Osteoblast (primary cell): ENCODE measurements at regions not wholly inside any gene's neighbourhood (a gene's known extent, or its start where the extent isn't known, plus 50 kb on each side); places are given as distances from the start of the nearest gene placed in this dataset.
"Not testable (repeated sequence)": the region's sequence is repeated elsewhere in the genome, so short reads cannot be mapped to it uniquely, and the experiment has no call there.

Experiments
- DNase-seq: peaks from one replicate; pipeline ENCODE4 v3.0.0; 2011; ENCODE audit warnings: low spot score, mixed read lengths; ENCODE audit not compliant: insufficient read length; ENCODE audit errors: missing footprints
- H2AFZ ChIP-seq: 2 replicates; pipeline ENCODE4 v1.6.0; 2011; ENCODE audit warnings: mild to moderate bottlenecking, low read length
- H3K27ac ChIP-seq: 2 replicates; pipeline ENCODE4 v1.5.1; 2011; ENCODE audit warnings: mild to moderate bottlenecking, low read depth, low read length, moderate library complexity
- H3K27me3 ChIP-seq: 2 replicates; pipeline ENCODE4 v1.6.0; 2012; ENCODE audit warnings: mild to moderate bottlenecking, control low read depth, inconsistent platforms, low read length, moderate library complexity; ENCODE audit not compliant: insufficient read depth
- H3K36me3 ChIP-seq: 2 replicates; pipeline ENCODE4 v1.5.1; 2011; ENCODE audit warnings: mild to moderate bottlenecking, low read length, control low read depth, moderate library complexity; ENCODE audit not compliant: insufficient read depth
- H3K4me1 ChIP-seq: 2 replicates; pipeline ENCODE4 v1.5.1; 2011; ENCODE audit warnings: mild to moderate bottlenecking, low read length, control low read depth, moderate library complexity; ENCODE audit not compliant: insufficient read depth
- H3K4me2 ChIP-seq: 2 replicates; pipeline ENCODE4 v1.6.0; 2011; ENCODE audit warnings: mild to moderate bottlenecking, low read length; ENCODE audit not compliant: insufficient read depth
- H3K4me3 ChIP-seq: fragments of 200-600 bp; sonication (generic); 3 replicates; pipeline ENCODE4 v1.5.1; 2012; ENCODE audit warnings: mild to moderate bottlenecking, low read length, inconsistent platforms; ENCODE audit not compliant: insufficient read depth
- H3K79me2 ChIP-seq: 2 replicates; pipeline ENCODE4 v1.6.0; 2012; ENCODE audit warnings: mild to moderate bottlenecking, low read length, control low read depth, inconsistent platforms; ENCODE audit not compliant: insufficient read depth
- H3K9me3 ChIP-seq: 2 replicates; pipeline ENCODE4 v1.5.1; 2011; ENCODE audit warnings: low read depth, low read length, control low read depth
- H4K20me1 ChIP-seq: 2 replicates; pipeline ENCODE4 v1.6.0; 2012; ENCODE audit warnings: mild to moderate bottlenecking, low read length, control low read depth; ENCODE audit not compliant: insufficient read depth
- TF ChIP-seq, protein P1 (sequence below): IDR thresholded peaks from 2 replicates; pipeline ENCODE4 v1.5.1; 2011; ENCODE audit warnings: mild to moderate bottlenecking, low read depth, low read length, moderate library complexity; ENCODE audit errors: extremely low read depth

DNA sequence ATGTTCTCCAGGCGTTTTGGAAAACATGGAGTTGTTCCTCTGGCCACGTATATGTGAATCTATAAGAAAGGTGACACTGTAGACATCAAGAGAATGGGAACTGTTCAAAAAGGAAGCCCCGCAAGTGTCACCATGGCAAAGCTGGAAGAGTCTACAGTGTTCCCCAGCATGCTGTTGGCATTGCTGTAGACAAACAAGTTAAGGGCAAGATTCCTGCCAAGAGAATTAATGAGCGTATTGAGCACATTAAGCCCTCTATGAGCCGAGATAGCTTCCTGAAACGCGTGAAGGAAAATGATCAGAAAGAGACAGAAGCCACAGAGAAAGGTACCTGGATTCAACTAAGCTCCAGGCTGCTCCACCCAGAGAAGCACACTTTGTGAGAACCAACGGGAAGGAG, 92.5 kb upstream of the EIF5 start:
- no peak for DNase-seq
- Histone ChIP-seq H3K27ac (no peak overlapping the region), H4K20me1 (no peaks in the 10 kb centered on the region), H3K9me3 (no peaks in the 10 kb centered on the region), H3K27me3 (peaks cover 11% of the 10 kb centered on the region), H3K4me1 (no peaks in the 10 kb centered on the region), H3K36me3 (no peaks in the 10 kb centered on the region), H3K4me2 (no peak overlapping the region), H3K4me3 (no peak overlapping the region), H3K79me2 (no peaks in the 10 kb centered on the region), H2AFZ (no peak overlapping the region)
- TF ChIP-seq, protein P1, sequence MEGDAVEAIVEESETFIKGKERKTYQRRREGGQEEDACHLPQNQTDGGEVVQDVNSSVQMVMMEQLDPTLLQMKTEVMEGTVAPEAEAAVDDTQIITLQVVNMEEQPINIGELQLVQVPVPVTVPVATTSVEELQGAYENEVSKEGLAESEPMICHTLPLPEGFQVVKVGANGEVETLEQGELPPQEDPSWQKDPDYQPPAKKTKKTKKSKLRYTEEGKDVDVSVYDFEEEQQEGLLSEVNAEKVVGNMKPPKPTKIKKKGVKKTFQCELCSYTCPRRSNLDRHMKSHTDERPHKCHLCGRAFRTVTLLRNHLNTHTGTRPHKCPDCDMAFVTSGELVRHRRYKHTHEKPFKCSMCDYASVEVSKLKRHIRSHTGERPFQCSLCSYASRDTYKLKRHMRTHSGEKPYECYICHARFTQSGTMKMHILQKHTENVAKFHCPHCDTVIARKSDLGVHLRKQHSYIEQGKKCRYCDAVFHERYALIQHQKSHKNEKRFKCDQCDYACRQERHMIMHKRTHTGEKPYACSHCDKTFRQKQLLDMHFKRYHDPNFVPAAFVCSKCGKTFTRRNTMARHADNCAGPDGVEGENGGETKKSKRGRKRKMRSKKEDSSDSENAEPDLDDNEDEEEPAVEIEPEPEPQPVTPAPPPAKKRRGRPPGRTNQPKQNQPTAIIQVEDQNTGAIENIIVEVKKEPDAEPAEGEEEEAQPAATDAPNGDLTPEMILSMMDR, result no peak

DNA sequence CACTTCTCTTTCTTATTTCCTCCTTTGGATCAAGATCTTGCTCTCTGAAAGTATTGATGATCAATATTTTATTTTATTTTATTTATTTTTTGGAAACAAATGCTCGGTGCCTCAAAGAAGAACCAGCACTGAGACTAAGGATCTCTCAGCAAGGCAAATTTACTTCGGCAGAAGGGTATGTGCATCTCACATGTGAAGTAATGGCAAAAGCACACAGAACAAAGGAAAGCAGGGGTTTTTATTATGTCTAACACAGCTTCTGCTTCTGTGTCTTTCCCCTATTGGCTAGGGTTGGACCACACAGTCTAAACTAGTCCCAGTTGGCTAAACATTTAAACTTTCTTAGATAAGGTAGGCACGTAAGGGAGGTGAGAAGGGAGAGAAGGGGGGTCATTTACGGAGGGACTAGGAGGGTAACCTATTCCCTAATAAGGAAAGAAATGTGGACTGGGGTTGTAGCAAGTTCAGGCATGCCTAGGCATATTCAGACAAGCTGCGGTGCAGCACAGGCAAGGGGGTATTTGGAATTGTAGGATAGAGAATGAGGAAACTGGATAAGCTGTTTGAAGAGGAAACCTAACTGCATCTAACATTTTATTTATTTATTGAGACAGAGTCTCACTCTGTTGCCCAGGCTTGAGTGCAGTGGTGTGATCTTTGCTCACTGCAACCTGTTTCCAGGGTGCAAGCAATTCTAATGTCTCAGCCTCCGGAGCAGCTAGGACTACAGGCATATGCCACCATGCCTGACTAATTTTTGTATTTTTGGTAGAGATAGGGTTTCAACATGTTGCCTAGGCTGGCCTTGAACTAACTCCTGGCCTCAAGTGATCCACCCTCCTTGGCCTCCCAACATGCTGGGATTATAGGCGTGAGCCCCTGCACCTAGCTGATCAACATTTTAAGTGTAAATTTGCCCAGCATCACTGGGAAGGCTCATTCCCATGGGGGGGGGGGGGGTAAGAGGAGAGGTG, 90.0 kb upstream of the EIF5 start:
- H3K4me2 ChIP-seq, result no peak overlapping the region
- no peak overlapping the region for H3K27ac ChIP-seq
- DNase-seq, result no peak

DNA sequence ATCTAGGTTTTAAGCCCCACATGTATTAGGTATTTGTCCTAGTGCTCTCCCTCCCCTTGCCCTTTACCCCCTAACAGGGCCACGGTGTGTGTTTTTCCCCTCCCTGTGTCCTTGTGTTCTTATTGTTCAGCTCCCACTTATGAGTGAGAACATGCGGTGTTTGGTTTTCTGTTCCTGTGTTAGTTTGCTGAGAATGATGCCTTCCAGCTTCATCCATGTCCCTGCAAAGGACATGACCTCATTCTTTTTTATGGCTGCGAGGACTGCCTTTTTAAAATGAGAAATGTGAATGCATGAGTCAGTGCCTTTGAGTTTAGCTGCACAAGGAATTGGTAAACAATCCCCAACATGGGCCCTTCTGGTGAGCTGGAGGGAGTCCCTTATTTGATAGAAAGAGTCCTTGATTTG, 88.4 kb upstream of the EIF5 start:
- not testable (repeated sequence) for H3K4me2 ChIP-seq, H3K27ac ChIP-seq, H2AFZ ChIP-seq

More for the DNA sequence above, 90.0 kb upstream of the EIF5 start:
- Histone ChIP-seq H3K36me3 (no peaks in the 10 kb centered on the region), H2AFZ (no peak overlapping the region), H3K4me1 (no peaks in the 10 kb centered on the region), H3K79me2 (no peaks in the 10 kb centered on the region), H3K9me3 (no peaks in the 10 kb centered on the region), H3K27me3 (peaks cover 9% of the 10 kb centered on the region), H4K20me1 (no peaks in the 10 kb centered on the region), H3K4me3 (no peak overlapping the region)
- TF ChIP-seq, protein P1, result no peak

DNA sequence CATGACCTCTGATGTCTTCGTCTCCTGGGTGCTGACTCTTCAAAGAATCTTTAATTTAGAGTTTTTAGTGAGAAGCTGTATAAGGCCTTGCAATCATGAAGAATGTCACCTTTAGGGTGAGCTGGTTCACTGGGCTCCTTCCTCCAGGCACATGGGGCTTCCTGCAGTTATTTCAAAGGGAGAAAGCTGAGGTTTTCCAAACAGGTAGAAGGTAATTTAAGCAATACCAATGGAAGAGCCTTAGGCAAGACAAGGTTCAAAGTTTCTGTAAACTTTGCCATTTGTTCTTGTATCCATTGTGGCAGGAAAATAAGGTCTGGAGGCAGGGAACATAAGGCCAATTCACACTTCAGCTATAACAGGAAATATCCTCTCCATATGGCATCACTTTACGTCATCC, 88.0 kb upstream of the EIF5 start:
- no peak for DNase-seq
- Histone ChIP-seq H3K27ac (no peak overlapping the region), H3K4me3 (no peak overlapping the region), H2AFZ (no peak overlapping the region), H3K36me3 (no peaks in the 10 kb centered on the region), H3K9me3 (no peaks in the 10 kb centered on the region), H3K4me2 (no peak overlapping the region), H3K79me2 (no peaks in the 10 kb centered on the region), H3K27me3 (peaks cover 9% of the 10 kb centered on the region), H3K4me1 (no peaks in the 10 kb centered on the region), H4K20me1 (no peaks in the 10 kb centered on the region)
- TF ChIP-seq, protein P1, result no peak

More for the DNA sequence above, 88.4 kb upstream of the EIF5 start:
- not testable (repeated sequence) for H3K79me2 ChIP-seq, H3K27me3 ChIP-seq, H4K20me1 ChIP-seq, H3K9me3 ChIP-seq, H3K4me1 ChIP-seq, H3K36me3 ChIP-seq, H3K4me3 ChIP-seq
- DNase-seq, result peak; percentile 90
